ENCODE measurements at regions not wholly inside any gene's neighbourhood (a gene's known extent, or its start where the extent isn't known, plus 50 kb on each side); places are given as distances from the start of the nearest gene placed in this dataset.

DNA sequence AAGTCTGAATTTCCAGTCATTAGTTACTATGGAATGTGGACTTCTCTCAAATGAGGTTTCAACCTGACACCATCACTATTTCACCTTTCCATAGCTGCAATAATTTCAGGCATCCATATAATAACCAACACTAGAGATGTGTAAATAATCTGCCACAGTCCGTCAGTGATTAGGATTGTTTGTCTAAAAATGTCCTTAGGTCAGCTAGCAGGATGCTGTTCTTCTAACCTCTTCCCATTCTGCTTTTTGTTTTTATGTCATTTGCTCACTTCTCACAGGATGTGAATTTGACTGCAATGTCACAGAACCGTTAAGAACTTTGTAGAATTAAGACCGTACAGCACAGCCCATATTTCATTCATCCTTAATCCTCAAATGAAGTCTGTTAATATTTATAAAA, 166.4 kb upstream of the RASA1 start:
- Histone ChIP-seq H3K4me3 (replicated peaks; ENCODE audit: insufficient read depth, low read length) (no peak overlapping the region), H3K27me3 (ENCODE audit: insufficient read depth, poor library complexity, severe bottlenecking) (no peaks in the 10 kb centered on the region), H3K27ac (replicated peaks) (no peak overlapping the region)
- no peak for DNase-seq (ENCODE audit: low read depth in 1 of 2, low spot score in 1 of 2)
- TF ChIP-seq, protein P1, sequence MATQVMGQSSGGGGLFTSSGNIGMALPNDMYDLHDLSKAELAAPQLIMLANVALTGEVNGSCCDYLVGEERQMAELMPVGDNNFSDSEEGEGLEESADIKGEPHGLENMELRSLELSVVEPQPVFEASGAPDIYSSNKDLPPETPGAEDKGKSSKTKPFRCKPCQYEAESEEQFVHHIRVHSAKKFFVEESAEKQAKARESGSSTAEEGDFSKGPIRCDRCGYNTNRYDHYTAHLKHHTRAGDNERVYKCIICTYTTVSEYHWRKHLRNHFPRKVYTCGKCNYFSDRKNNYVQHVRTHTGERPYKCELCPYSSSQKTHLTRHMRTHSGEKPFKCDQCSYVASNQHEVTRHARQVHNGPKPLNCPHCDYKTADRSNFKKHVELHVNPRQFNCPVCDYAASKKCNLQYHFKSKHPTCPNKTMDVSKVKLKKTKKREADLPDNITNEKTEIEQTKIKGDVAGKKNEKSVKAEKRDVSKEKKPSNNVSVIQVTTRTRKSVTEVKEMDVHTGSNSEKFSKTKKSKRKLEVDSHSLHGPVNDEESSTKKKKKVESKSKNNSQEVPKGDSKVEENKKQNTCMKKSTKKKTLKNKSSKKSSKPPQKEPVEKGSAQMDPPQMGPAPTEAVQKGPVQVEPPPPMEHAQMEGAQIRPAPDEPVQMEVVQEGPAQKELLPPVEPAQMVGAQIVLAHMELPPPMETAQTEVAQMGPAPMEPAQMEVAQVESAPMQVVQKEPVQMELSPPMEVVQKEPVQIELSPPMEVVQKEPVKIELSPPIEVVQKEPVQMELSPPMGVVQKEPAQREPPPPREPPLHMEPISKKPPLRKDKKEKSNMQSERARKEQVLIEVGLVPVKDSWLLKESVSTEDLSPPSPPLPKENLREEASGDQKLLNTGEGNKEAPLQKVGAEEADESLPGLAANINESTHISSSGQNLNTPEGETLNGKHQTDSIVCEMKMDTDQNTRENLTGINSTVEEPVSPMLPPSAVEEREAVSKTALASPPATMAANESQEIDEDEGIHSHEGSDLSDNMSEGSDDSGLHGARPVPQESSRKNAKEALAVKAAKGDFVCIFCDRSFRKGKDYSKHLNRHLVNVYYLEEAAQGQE (IDR thresholded peaks at IDR 0.05; ENCODE audit: insufficient replicate concordance, low read depth), result no peak
- TF ChIP-seq GABPA (IDR thresholded peaks at IDR 0.05; ENCODE audit: low read depth), result no peak

DNA sequence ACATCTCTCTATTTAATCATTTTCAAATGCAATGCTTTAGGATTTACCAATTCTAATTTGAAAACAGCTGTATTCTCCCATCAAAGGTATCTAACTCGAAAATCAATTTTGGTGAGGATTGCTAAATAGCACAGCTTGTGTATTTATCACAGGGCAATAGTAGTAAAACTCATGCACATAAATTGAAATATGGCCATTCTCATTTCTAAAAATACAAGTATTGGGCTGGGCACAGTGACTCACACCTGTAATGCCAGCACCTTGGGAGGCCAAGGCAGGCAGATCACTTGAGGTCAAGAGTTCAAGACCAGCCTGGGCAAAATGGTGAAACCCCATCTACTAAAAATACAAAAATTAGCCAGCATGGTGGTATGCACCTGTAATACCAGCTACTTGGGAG, 164.8 kb upstream of the RASA1 start:
- Histone ChIP-seq H3K27ac (replicated peaks) (no peak overlapping the region), H3K4me3 (replicated peaks; ENCODE audit: insufficient read depth, low read length) (no peak overlapping the region), H3K27me3 (ENCODE audit: insufficient read depth, poor library complexity, severe bottlenecking) (no peaks in the 10 kb centered on the region)
- DNase-seq (ENCODE audit: low read depth in 1 of 2, low spot score in 1 of 2), result no peak
- TF ChIP-seq, protein P1 (IDR thresholded peaks at IDR 0.05; ENCODE audit: insufficient replicate concordance, low read depth), result no peak
- TF ChIP-seq GABPA (IDR thresholded peaks at IDR 0.05; ENCODE audit: low read depth) (no peak), CTCF (IDR thresholded peaks at IDR 0.05; ENCODE audit: insufficient read depth, low read length) (no peak), SPI1 (IDR thresholded peaks at IDR 0.05; ENCODE audit: borderline replicate concordance, low read depth) (no peak), POLR2AphosphoS5 (IDR thresholded peaks at IDR 0.05; ENCODE audit: low read depth) (no peak)

GRCh38 chr5:87103616-87104287, 163.9 kb upstream of the RASA1 start:
- TF ChIP-seq GABPA (IDR thresholded peaks at IDR 0.05; ENCODE audit: low read depth), result no peak
- no peak for TF ChIP-seq CTCF (IDR thresholded peaks at IDR 0.05; ENCODE audit: insufficient read depth, low read length)
- TF ChIP-seq, protein P1 (IDR thresholded peaks at IDR 0.05; ENCODE audit: insufficient replicate concordance, low read depth), result no peak
- TF ChIP-seq SPI1 (IDR thresholded peaks at IDR 0.05; ENCODE audit: borderline replicate concordance, low read depth), result no peak
- no peak for TF ChIP-seq POLR2AphosphoS5 (IDR thresholded peaks at IDR 0.05; ENCODE audit: low read depth)
- Histone ChIP-seq H3K4me3 (replicated peaks; ENCODE audit: insufficient read depth, low read length) (no peak overlapping the region), H3K27ac (replicated peaks) (no peak overlapping the region), H3K27me3 (ENCODE audit: insufficient read depth, poor library complexity, severe bottlenecking) (no peaks in the 10 kb centered on the region)
- DNase-seq (ENCODE audit: low read depth in 1 of 2, low spot score in 1 of 2), result no peak

Data from HL-60 (cell line).